Brain microvascular endothelial cell (primary cell): ENCODE measurements at regions not wholly inside any gene's neighbourhood (a gene's known extent, or its start where the extent isn't known, plus 50 kb on each side); places are given as distances from the start of the nearest gene placed in this dataset.
"Not testable (repeated sequence)": the region's sequence is repeated elsewhere in the genome, so short reads cannot be mapped to it uniquely, and the experiment has no call there.

Source experiments
- DNase-seq: peaks from one replicate; pipeline ENCODE4 v3.0.0-alpha.2; 2020
- H3K27ac ChIP-seq: fragments of 250-450 bp; sonication (Bioruptor Pico); 2 replicates; pipeline ENCODE4 v1.5.1; 2020; ENCODE audit warnings: mild to moderate bottlenecking, moderate library complexity
- H3K27me3 ChIP-seq: fragments of 250-450 bp; sonication (Bioruptor Pico); replicated peaks from 2 replicates; pipeline ENCODE4 v1.5.1; 2020; ENCODE audit warnings: mild to moderate bottlenecking
- H3K36me3 ChIP-seq: fragments of 250-450 bp; sonication (Bioruptor Pico); replicated peaks from 2 replicates; pipeline ENCODE4 v1.5.1; 2020; ENCODE audit warnings: mild to moderate bottlenecking
- H3K4me3 ChIP-seq: 2 replicates; pipeline ENCODE4 v1.5.1; 2011; ENCODE audit warnings: low read depth, mild to moderate bottlenecking, control low read depth, low read length, moderate library complexity
- CTCF ChIP-seq: IDR thresholded peaks from 2 replicates; pipeline ENCODE4 v1.5.1; 2011; ENCODE audit warnings: low read depth, mild to moderate bottlenecking, moderate library complexity, low read length, control low read depth, inconsistent platforms; ENCODE audit errors: missing control alignments
- in situ Hi-C: cut with HindIII; loops from 2 replicates; pipeline ENCODE4 v1.10.0; 2017; ENCODE audit warnings: low sequenced_read_pairs, low pct_ligation_motif_present

GRCh38 chr10:59037506-59037905, 138.9 kb upstream of the PHYHIPL start:
- in situ Hi-C loops: no loop called here
- no peak for DNase-seq

GRCh38 chr10:59043358-59043757, 133.1 kb upstream of the PHYHIPL start:
- DNase-seq, H3K27me3 ChIP-seq, H3K36me3 ChIP-seq, in situ Hi-C loops, H3K4me3 ChIP-seq, H3K27ac ChIP-seq: not testable (repeated sequence)

More at GRCh38 chr10:59037506-59037905, 138.9 kb upstream of the PHYHIPL start:
- no peaks in the 10 kb centered on the region for H3K27me3 ChIP-seq
- H3K27ac ChIP-seq: no peak overlapping the region
- H3K4me3 ChIP-seq: no peak overlapping the region
- TF ChIP-seq CTCF: no peak
- no peaks in the 10 kb centered on the region for H3K36me3 ChIP-seq

- no peaks in the 10 kb centered on the region for H3K27me3 ChIP-seq
- no peaks in the 10 kb centered on the region for H3K36me3 ChIP-seq
- DNase-seq: no peak
- in situ Hi-C loops: no loop called here
- H3K4me3 ChIP-seq: no peak overlapping the region
- H3K27ac ChIP-seq: no peak overlapping the region
- no peak for TF ChIP-seq CTCF
Observed at GRCh38 chr10:59047180-59047579, 129.3 kb upstream of the PHYHIPL start.

- H3K36me3 ChIP-seq: no peaks in the 10 kb centered on the region
- no peak for TF ChIP-seq CTCF
- H3K4me3 ChIP-seq: no peak overlapping the region
- no peak for DNase-seq
- H3K27ac ChIP-seq: no peak overlapping the region
- in situ Hi-C loops: no loop called here
- H3K27me3 ChIP-seq: no peaks in the 10 kb centered on the region
Observed at GRCh38 chr10:59047957-59048618, 128.4 kb upstream of the PHYHIPL start.

- H3K36me3 ChIP-seq, H3K27ac ChIP-seq, in situ Hi-C loops, H3K27me3 ChIP-seq, H3K4me3 ChIP-seq, DNase-seq: not testable (repeated sequence)
Observed at GRCh38 chr10:59053502-59053901, 122.9 kb upstream of the PHYHIPL start.

- H3K4me3 ChIP-seq: no peak overlapping the region
- DNase-seq: no peak
- H3K27ac ChIP-seq: no peak overlapping the region
- in situ Hi-C loops: no loop called here
- TF ChIP-seq CTCF: no peak
- H3K36me3 ChIP-seq: no peaks in the 10 kb centered on the region
- H3K27me3 ChIP-seq: no peaks in the 10 kb centered on the region
Observed at GRCh38 chr10:59055045-59055444, 121.4 kb upstream of the PHYHIPL start.

GRCh38 chr10:59057345-59057744, 119.1 kb upstream of the PHYHIPL start:
- H3K4me3 ChIP-seq: no peak overlapping the region
- H3K36me3 ChIP-seq: no peaks in the 10 kb centered on the region
- H3K27me3 ChIP-seq: no peaks in the 10 kb centered on the region
- no peak for TF ChIP-seq CTCF
- no peak overlapping the region for H3K27ac ChIP-seq
- DNase-seq: no peak
- in situ Hi-C loops: no loop called here
